HCT116 (cell line): ENCODE measurements at regions not wholly inside any gene's neighbourhood (a gene's known extent, or its start where the extent isn't known, plus 50 kb on each side); places are given as distances from the start of the nearest gene placed in this dataset.

Experiments used
- ATAC-seq: fragments of 200-7000 bp; cut with Tn5 transposase; 2 replicates; pipeline ENCODE4 v1.9.1; 2020; ENCODE audit warnings: mild to moderate bottlenecking, moderate library complexity
- BruUV-seq: library from RNA; stranded (reverse); fragments of 400-500 nt; replicated peaks from 2 replicates; lab custom pipeline; 2021; lab: Mats Ljungman, UMichigan
- CTCF ChIA-PET: fragments of 300-600 bp; sonication (Branson Sonifier 250); formaldehyde crosslinking; loops from one replicate; lab custom pipeline; 2021; ENCODE audit warnings: antibody characterized with exemption; lab: Charles Lee
- POLR2A ChIA-PET: fragments of 300-600, 350-600 bp; sonication (Branson Sonifier 250); formaldehyde crosslinking; loops from one replicate; lab custom pipeline; 2021; ENCODE audit warnings: antibody characterized with exemption; lab: Charles Lee
- RAD21 ChIA-PET, 2 experiments: fragments of 300-600 bp; sonication (Branson Sonifier 250); formaldehyde crosslinking; loops; one replicate each; lab custom pipeline; 2023; ENCODE audit warnings: low total read pairs in 2 of 2; ENCODE audit not compliant: uncharacterized antibody in 2 of 2, unreplicated experiment in 2 of 2, low non-redundant PET in 1 of 2; lab: Charles Lee
- DNase-seq: peaks from one replicate; pipeline ENCODE4 v3.0.0-alpha.2; 2010; ENCODE audit warnings: low read depth, low spot score
- H2AFZ ChIP-seq: fragments of 200-600 bp; shearing (Covaris generic), sonication (generic); 2 replicates; pipeline ENCODE4 v1.6.1; 2017; ENCODE audit warnings: low read depth, mixed run types, mixed read lengths, antibody characterized with exemption, low read length; ENCODE audit not compliant: poor library complexity, severe bottlenecking
- H3K27ac ChIP-seq: 2 replicates; pipeline ENCODE4 v1.5.1; 2012; ENCODE audit warnings: low read depth, low read length
- H3K27me3 ChIP-seq: fragments of 200-600 bp; sonication (generic); 2 replicates; pipeline ENCODE4 v1.6.1; 2016; ENCODE audit warnings: mixed run types, low read length, mixed read lengths; ENCODE audit not compliant: insufficient read depth
- H3K36me3 ChIP-seq, 2 experiments: fragments of 200-500 bp in 1 of 2; fragments of 200-600 bp in 1 of 2; sonication (Bioruptor generic) in 1 of 2; sonication (generic) in 1 of 2; 2 replicates each; pipeline versions ENCODE4 v1.5.1 to v1.6.1; 2014 to 2016; ENCODE audit warnings: low read length in 2 of 2, inconsistent platforms in 1 of 2, mixed read lengths in 1 of 2, mixed run types in 1 of 2; ENCODE audit not compliant: insufficient read depth in 2 of 2, control insufficient read depth in 1 of 2
- H3K4me1 ChIP-seq, 2 experiments: fragments of 200-600 bp in 1 of 2; sonication (generic) in 1 of 2; 2 replicates each; pipeline versions ENCODE4 v1.5.1 to v1.6.1; 2012 to 2017; ENCODE audit warnings: low read length in 2 of 2, inconsistent platforms in 1 of 2, mild to moderate bottlenecking in 1 of 2, mixed read lengths in 1 of 2, mixed run types in 1 of 2, moderate library complexity in 1 of 2; ENCODE audit not compliant: insufficient read depth in 2 of 2, control insufficient read depth in 1 of 2
- H3K4me2 ChIP-seq: fragments of 200-600 bp; sonication (generic); 2 replicates; pipeline ENCODE4 v1.6.1; 2017; ENCODE audit warnings: mixed run types, low read length, mixed read lengths
- H3K4me3 ChIP-seq, 2 experiments: fragments of 200-600 bp in 1 of 2; sonication (generic) in 1 of 2; replicated peaks in 1 of 2; 2 replicates each; pipeline ENCODE4 v1.5.1; 2011 to 2016; ENCODE audit warnings: low read length in 2 of 2, control low read depth in 1 of 2, low read depth in 1 of 2, mild to moderate bottlenecking in 1 of 2, mixed read lengths in 1 of 2, mixed run types in 1 of 2
- H3K79me2 ChIP-seq: fragments of 200-600 bp; sonication (generic); 2 replicates; pipeline ENCODE4 v1.6.1; 2017; ENCODE audit warnings: mild to moderate bottlenecking, mixed run types, low read length, moderate library complexity, mixed read lengths; ENCODE audit not compliant: insufficient read depth
- H3K9ac ChIP-seq: fragments of 200-600 bp; sonication (generic); 2 replicates; pipeline ENCODE4 v1.6.1; 2016; ENCODE audit warnings: low read length, mixed read lengths
- H3K9me2 ChIP-seq: fragments of 200-600 bp; sonication (generic), shearing (Covaris generic); 2 replicates; pipeline ENCODE4 v1.6.1; 2017; ENCODE audit warnings: mixed run types, mild to moderate bottlenecking, moderate library complexity; ENCODE audit not compliant: insufficient read depth
- H3K9me3 ChIP-seq, 2 experiments: fragments of 200-500 bp in 1 of 2; fragments of 200-600 bp in 1 of 2; sonication (Bioruptor generic) in 1 of 2; sonication (generic) in 1 of 2; 2 replicates each; pipeline ENCODE4 v1.6.1; 2014 to 2017; ENCODE audit warnings: low read length in 2 of 2, mixed read lengths in 2 of 2, inconsistent platforms in 1 of 2, low read depth in 1 of 2, mild to moderate bottlenecking in 1 of 2, mixed run types in 1 of 2, moderate library complexity in 1 of 2; ENCODE audit not compliant: control insufficient read depth in 1 of 2, insufficient read depth in 1 of 2
- H4K20me1 ChIP-seq: fragments of 200-600 bp; sonication (generic), shearing (Covaris generic); 2 replicates; pipeline ENCODE4 v1.6.1; 2017; ENCODE audit warnings: mixed run types, mild to moderate bottlenecking, moderate library complexity; ENCODE audit not compliant: insufficient read depth
- CEBPB ChIP-seq: IDR thresholded peaks from 2 replicates; pipeline ENCODE4 v1.6.1; 2012; ENCODE audit warnings: low read depth
- CTCF ChIP-seq, 3 experiments: fragments of 200-600 bp in 1 of 3; sonication (generic) in 1 of 3; IDR thresholded peaks in 2 of 3; conservative IDR thresholded peaks in 1 of 3; 2 replicates each; pipeline ENCODE4 v1.5.1; 2012 to 2017; ENCODE audit warnings: low read depth in 2 of 3, low read length in 2 of 3, antibody characterized with exemption in 1 of 3, borderline replicate concordance in 1 of 3, control low read depth in 1 of 3, mild to moderate bottlenecking in 1 of 3, mixed read lengths in 1 of 3, mixed run types in 1 of 3, moderate library complexity in 1 of 3; ENCODE audit not compliant: insufficient read depth in 1 of 3
- EZH2 ChIP-seq: fragments of 200-600 bp; sonication (generic); IDR thresholded peaks from 2 replicates; pipeline ENCODE4 v1.6.1; 2017; ENCODE audit warnings: antibody characterized with exemption, mixed run types
- FOSL1 ChIP-seq: IDR thresholded peaks from 2 replicates; pipeline ENCODE4 v1.6.1; 2012; ENCODE audit warnings: low read depth
- SIN3A ChIP-seq: IDR thresholded peaks from 2 replicates; pipeline ENCODE4 v1.6.1; 2012; ENCODE audit warnings: low read depth
- ZFX ChIP-seq: fragments of 450-650 bp; IDR thresholded peaks from 2 replicates; pipeline ENCODE4 v1.6.1; 2017
- ZNF274 ChIP-seq: fragments of 200-500 bp; sonication (Bioruptor generic); IDR thresholded peaks from 2 replicates; pipeline ENCODE4 v1.6.1; 2014; ENCODE audit warnings: mild to moderate bottlenecking, low read depth, low read length, inconsistent platforms
- intact Hi-C: fragments of 100-400 bp; cut with micrococcal nuclease; formaldehyde crosslinking; loops from 2 replicates; pipeline ENCODE4 v1.10.0; 2022
- TF ChIP-seq, protein P1 (sequence below): IDR thresholded peaks from 2 replicates; pipeline ENCODE4 v1.6.1; 2012

DNA sequence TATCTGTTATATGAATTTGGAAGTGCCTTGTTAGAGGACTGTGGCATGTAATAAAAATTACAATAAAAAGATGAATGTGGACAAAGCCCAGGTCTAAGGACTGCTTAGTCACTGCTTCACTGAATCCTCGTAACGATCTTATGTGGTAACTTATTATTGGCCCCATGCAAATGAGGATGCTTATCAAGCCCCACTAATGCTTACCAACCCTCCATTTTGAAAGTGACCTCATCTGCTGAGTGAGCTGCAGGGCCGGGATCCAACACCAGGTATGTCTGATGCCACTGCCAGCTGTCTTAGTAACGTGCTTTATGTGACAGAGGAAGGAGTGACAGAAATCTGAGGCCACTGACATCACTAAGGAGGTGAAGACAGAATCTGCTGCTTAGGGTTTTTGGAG lies 65.3 kb upstream of the CCDC85A start:
- no peaks in the 10 kb centered on the region for H3K27me3 ChIP-seq
- intact Hi-C loops = no loop called here
- no peaks in the 10 kb centered on the region for H3K9me3 ChIP-seq
- DNase-seq (no peak), ATAC-seq (no peak)
- no peaks in the 10 kb centered on the region for H3K79me2 ChIP-seq
- ChIA-PET CTCF (interaction anchor here (1.1 kb wide), 1 partner anchor 12 kb away, joined by 4 read pairs; no protein-coding TSS in a partner anchor), RAD21 (no interaction called here), POLR2A (no interaction called here)
- no peaks in the 10 kb centered on the region for H3K4me1 ChIP-seq
- no peak overlapping the region for H2AFZ ChIP-seq
- H3K9ac ChIP-seq = no peak overlapping the region
- no peaks in the 10 kb centered on the region for H4K20me1 ChIP-seq
- TF ChIP-seq ZNF274 = no peak
- TF ChIP-seq SIN3A = no peak
- no peak for TF ChIP-seq CEBPB
- TF ChIP-seq, protein P1, sequence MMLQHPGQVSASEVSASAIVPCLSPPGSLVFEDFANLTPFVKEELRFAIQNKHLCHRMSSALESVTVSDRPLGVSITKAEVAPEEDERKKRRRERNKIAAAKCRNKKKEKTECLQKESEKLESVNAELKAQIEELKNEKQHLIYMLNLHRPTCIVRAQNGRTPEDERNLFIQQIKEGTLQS = no peak
- no peak for TF ChIP-seq ZFX
- TF ChIP-seq EZH2 = no peak
- no peak overlapping the region for H3K27ac ChIP-seq
- no peak overlapping the region for H3K4me3 ChIP-seq
- no peak overlapping the region for H3K4me2 ChIP-seq
- H3K9me2 ChIP-seq = no peaks in the 10 kb centered on the region
- H3K36me3 ChIP-seq = no peaks in the 10 kb centered on the region
- BruUV-seq = no TSS peak

DNA sequence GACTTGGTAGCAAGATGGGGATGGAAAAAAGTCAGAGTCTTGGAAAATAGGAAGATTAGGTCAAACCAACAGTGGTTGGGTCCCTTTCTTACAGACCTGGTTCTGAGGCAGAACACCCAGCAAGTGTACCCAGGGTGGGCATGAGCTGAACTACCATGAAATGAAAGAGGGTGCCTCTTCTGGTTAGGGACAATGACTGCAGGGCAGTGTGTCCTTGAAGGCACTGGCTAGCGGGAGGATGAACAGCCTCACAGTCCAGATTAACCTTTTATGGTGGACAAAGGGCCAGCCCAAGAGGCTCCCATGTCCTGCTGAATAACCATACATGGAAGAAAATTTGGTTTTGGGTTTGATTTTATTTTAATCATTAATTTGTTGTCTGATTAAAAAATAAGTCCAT lies 61.8 kb upstream of the CCDC85A start:
- peak; percentile 71 for ATAC-seq

More for the DNA sequence above, 61.8 kb upstream of the CCDC85A start:
- Histone ChIP-seq H3K79me2 (no peaks in the 10 kb centered on the region), H3K4me2 (no peak overlapping the region), H3K4me1 (no peaks in the 10 kb centered on the region), H4K20me1 (no peaks in the 10 kb centered on the region), H3K4me3 (no peak overlapping the region), H3K27ac (no peak overlapping the region), H3K27me3 (no peaks in the 10 kb centered on the region), H3K9ac (no peak overlapping the region), H3K9me2 (no peaks in the 10 kb centered on the region), H2AFZ (no peak overlapping the region), H3K9me3 (no peaks in the 10 kb centered on the region), H3K36me3 (no peaks in the 10 kb centered on the region)
- DNase-seq = no peak
- ChIA-PET CTCF (interaction anchor here (1.3 to 1.7 kb wide), 2 partner anchors 8 to 15 kb away, joined by 3 to 7 read pairs; no protein-coding TSS in a partner anchor), RAD21 (no interaction called here), POLR2A (no interaction called here)
- TF ChIP-seq CTCF (IDR thresholded peaks at IDR 0.05 in 2 of 3, conservative IDR thresholded peaks at IDR 0.05 in 1 of 3; ENCODE audit: borderline replicate concordance in 1 of 3, insufficient read depth in 1 of 3, low read depth in 2 of 3, low read length in 2 of 3) (0 out of 6 replicates have a peak, but pooled peaks of 1 of the 3 experiments have one; percentile 10), FOSL1 (no peak)
- BruUV-seq = no TSS peak
- intact Hi-C loops = no loop called here
